Gastrocnemius medialis (tissue), 4 donors: ENCODE measurements at regions not wholly inside any gene's neighbourhood (a gene's known extent, or its start where the extent isn't known, plus 50 kb on each side); places are given as distances from the start of the nearest gene placed in this dataset.

Source experiments
- CTCF ChIP-seq, 5 experiments: fragments of 450-650 bp in 3 of 5; fragments of 200-600 bp in 2 of 5; sonication (generic) in 2 of 5; IDR thresholded peaks in 4 of 5; conservative IDR thresholded peaks in 1 of 5; 1 replicate in 4 of 5; 2 replicates in 1 of 5; pipeline ENCODE4 v1.5.1; 2016 to 2019; ENCODE audit warnings: antibody characterized with exemption in 5 of 5, mild to moderate bottlenecking in 3 of 5, moderate library complexity in 3 of 5
- POLR2A ChIP-seq, 2 donors: fragments of 450-650 bp; IDR thresholded peaks; one replicate each; pipeline ENCODE4 v1.6.1; 2017; ENCODE audit warnings: antibody characterized with exemption in 2 of 2, mild to moderate bottlenecking in 2 of 2, moderate library complexity in 2 of 2

- TF ChIP-seq CTCF (IDR thresholded peaks at IDR 0.05 in 4 of 5, conservative IDR thresholded peaks at IDR 0.05 in 1 of 5) (no peak), POLR2A (IDR thresholded peaks at IDR 0.05) (no peak)
These were observed 93.6 kb upstream of the DHX15 start for GRCh38 chr4:24677909-24678308.
